Right lobe of liver (tissue), 6 donors: ENCODE measurements at regions not wholly inside any gene's neighbourhood (a gene's known extent, or its start where the extent isn't known, plus 50 kb on each side); places are given as distances from the start of the nearest gene placed in this dataset.

Source experiments
- ATAC-seq, 4 donors: fragments of 200-7000 bp; cut with Tn5 transposase; one replicate each; pipeline ENCODE4 v1.9.1; 2020; ENCODE audit warnings: mild to moderate bottlenecking in 4 of 4, moderate library complexity in 4 of 4
- DNase-seq, 3 donors: peaks; one replicate each; pipeline ENCODE4 v3.0.0-alpha.2; 2020
- H3K27ac ChIP-seq, 3 donors: fragments of 200-600 bp; one replicate each; pipeline ENCODE4 v1.8.0; 2022
- H3K27me3 ChIP-seq, 2 donors: fragments of 200-600 bp; one replicate each; pipeline ENCODE4 v1.8.0; 2022
- H3K36me3 ChIP-seq, 4 donors: fragments of 200-600 bp; sonication (generic) in 1 of 4; one replicate each; pipeline versions ENCODE4 v1.5.1 to v1.8.0; 2017 to 2022; ENCODE audit warnings: control low read depth in 1 of 4
- H3K4me1 ChIP-seq, 4 donors: fragments of 200-600 bp; sonication (generic) in 1 of 4; one replicate each; pipeline versions ENCODE4 v1.5.1 to v1.8.0; 2017 to 2022; ENCODE audit warnings: control low read depth in 1 of 4
- H3K4me3 ChIP-seq, 3 donors: fragments of 200-600 bp; one replicate each; pipeline ENCODE4 v1.8.0; 2022
- H3K9me3 ChIP-seq, 4 donors: fragments of 200-600 bp; sonication (generic) in 1 of 4; one replicate each; pipeline versions ENCODE4 v1.5.1 to v1.8.0; 2017 to 2022; ENCODE audit warnings: control low read depth in 1 of 4
- POLR2A ChIP-seq: fragments of 450-650 bp; IDR thresholded peaks from one replicate; pipeline ENCODE4 v1.6.1; 2017; ENCODE audit warnings: antibody characterized with exemption, mild to moderate bottlenecking
- WGBS: methylation state at CpG from one replicate; pipeline ENCODE4 v1.1.6; 2018; ENCODE audit warnings: low coverage, low lambda C conversion rate; ENCODE audit not compliant: insufficient coverage; ENCODE audit errors: missing lambda C conversion rate; 5-methylcytosine and 5-hydroxymethylcytosine counted together
- intact Hi-C, 2 donors: fragments of 100-400 bp; cut with DNase I; formaldehyde crosslinking; loops; one replicate each; pipeline versions ENCODE4 v1.11.2 to v1.14.1; 2022
- TF ChIP-seq, protein P1 (sequence below), 4 donors: fragments of 200-600 bp in 3 of 4; fragments of 450-650 bp in 1 of 4; IDR thresholded peaks; one replicate each; pipeline versions ENCODE4 v1.5.1 to v1.8.0; 2016 to 2022; ENCODE audit warnings: antibody characterized with exemption in 4 of 4, mild to moderate bottlenecking in 2 of 4
- donor health status: DM: no; HTN: yes; CAD: no.
- donor health status: DM: no; HTN: no; CAD: no.
- donor health status: DM: no; HTN: no; CAD: no.
- donor health status: DM: no; HTN: yes; CAD: no.
- donor health status: DM: no; HTN: yes; CAD: no.

DNA sequence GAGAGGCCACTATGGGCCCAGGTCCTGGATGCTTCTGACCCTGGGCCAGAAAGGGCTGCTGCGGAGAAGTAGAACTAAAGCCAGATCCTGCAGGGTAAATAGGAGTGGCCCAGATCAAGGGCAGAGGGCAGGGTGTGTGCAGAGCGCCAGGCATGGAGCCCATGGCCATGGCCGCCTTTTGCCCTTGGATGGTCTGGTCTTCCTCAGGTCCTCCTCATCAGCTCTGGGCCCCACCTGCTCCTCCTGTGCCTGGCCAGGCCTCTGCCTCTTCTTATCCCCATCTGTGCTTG lies 277.6 kb downstream of the BRD1 start:
- Histone ChIP-seq H3K4me3 (no peak overlapping the region), H3K27ac (no peak overlapping the region), H3K9me3 (no peaks in the 10 kb centered on the region), H3K36me3 (no peaks in the 10 kb centered on the region), H3K4me1 (no peaks in the 10 kb centered on the region), H3K27me3 (no peaks in the 10 kb centered on the region)
- DNase-seq = peak in 1 of 3 donors; percentile 27
- WGBS = no CpG with 5 or more reads among the region's 3 CpGs
- ATAC-seq = no peak
- intact Hi-C loops = no loop called here
- TF ChIP-seq POLR2A = no peak
- TF ChIP-seq, protein P1, sequence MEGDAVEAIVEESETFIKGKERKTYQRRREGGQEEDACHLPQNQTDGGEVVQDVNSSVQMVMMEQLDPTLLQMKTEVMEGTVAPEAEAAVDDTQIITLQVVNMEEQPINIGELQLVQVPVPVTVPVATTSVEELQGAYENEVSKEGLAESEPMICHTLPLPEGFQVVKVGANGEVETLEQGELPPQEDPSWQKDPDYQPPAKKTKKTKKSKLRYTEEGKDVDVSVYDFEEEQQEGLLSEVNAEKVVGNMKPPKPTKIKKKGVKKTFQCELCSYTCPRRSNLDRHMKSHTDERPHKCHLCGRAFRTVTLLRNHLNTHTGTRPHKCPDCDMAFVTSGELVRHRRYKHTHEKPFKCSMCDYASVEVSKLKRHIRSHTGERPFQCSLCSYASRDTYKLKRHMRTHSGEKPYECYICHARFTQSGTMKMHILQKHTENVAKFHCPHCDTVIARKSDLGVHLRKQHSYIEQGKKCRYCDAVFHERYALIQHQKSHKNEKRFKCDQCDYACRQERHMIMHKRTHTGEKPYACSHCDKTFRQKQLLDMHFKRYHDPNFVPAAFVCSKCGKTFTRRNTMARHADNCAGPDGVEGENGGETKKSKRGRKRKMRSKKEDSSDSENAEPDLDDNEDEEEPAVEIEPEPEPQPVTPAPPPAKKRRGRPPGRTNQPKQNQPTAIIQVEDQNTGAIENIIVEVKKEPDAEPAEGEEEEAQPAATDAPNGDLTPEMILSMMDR (IDR thresholded peaks at IDR 0.05) = no peak

DNA sequence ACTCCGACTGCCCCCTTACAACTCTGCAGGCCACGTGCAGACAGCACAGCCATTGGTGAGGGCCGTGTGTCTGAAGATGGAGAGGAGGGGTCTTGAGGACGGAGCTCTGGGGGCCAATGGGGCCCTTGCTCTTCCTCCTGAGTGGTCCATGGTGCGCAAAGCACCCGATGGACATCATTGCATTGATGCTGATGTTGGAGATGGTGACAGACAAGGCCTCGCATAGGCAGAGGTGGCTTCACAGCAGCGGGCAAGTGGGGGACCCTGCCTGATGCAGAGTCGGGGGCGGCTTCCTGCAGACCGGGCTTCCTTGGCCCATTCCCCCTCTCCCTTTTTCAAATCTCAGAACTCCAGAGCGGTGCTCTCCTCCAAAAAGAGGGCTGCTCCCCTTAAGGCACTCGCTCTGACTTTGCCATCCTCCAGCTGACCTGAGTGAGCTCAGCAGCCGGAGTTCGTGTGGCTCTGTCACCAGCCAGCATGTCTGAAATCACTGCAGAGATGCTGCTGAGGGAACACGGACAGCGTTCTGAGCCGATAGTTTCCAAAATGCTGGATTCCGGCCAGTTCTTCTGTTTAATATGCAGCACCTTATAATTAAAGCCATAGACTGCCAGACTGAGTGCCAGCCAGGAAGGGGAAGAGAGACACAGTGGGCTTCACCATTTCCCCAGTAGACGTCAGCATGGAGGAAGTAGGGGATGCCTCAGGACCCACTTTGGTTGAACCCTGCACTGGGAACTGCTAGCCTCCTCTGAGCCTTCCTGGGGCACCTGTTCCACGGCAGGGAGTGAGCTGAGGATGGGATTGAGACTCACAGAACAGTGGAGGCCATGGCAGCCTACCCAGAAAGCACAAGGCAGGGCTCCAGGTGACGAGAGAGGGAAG lies 278.2 kb downstream of the BRD1 start:
- Histone ChIP-seq H3K27me3 (no peaks in the 10 kb centered on the region), H3K4me3 (no peak overlapping the region), H3K4me1 (no peaks in the 10 kb centered on the region), H3K36me3 (no peaks in the 10 kb centered on the region), H3K9me3 (no peaks in the 10 kb centered on the region), H3K27ac (no peak overlapping the region)
- intact Hi-C loops = no loop called here
- DNase-seq = peak in 1 of 3 donors; percentile 31
- TF ChIP-seq POLR2A = no peak
- TF ChIP-seq, protein P1 (IDR thresholded peaks at IDR 0.05) = no peak
- ATAC-seq = no peak
- 58% methylated on average over 10 of the region's 22 CpGs for WGBS

DNA sequence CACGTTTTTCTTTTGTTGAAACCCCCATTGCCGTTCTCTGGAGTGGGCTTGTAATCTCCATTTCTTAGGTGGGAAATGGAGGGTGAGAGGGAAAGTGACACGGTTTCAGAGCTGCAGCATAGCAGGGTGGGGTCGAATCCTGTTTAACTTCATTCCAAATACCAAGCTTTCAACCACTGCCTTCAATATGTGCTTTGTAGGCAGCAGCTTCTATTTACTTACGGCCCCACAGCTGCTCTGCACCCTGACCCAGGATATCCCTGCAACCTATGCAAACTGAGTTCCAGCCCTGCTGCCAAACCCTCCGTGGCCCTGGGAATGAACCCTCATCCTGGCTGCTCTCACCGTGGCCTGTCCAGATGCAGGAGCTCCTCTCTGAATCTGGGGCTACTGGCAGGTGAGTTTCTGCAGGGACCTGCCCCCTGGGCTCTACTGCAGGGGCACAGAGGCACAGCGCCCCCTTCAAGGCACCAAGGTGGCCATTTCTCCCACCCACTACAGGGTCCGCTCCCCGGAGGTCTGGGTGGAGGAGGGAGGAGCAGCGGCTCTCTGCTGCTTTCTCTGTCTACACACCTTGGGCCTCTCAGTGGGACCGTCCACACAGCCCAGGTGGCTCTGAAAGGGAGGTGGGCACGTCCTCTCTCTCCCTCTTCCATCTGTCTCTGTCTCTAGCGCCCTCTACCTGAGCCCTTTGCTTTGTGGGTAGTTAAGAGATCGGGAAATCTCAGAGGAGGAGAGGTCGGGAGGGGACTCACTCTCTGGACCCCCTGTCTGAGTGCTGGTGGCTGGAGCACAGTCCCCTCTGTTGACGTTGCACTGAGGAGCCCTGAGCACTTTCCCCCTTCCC lies 279.1 kb downstream of the BRD1 start:
- H3K9me3 ChIP-seq = no peaks in the 10 kb centered on the region
- TF ChIP-seq POLR2A = no peak
- TF ChIP-seq, protein P1 (IDR thresholded peaks at IDR 0.05) = no peak
- 28% methylated on average over 15 of the region's 17 CpGs for WGBS
- H3K27me3 ChIP-seq = no peaks in the 10 kb centered on the region
- no peak overlapping the region for H3K27ac ChIP-seq
- DNase-seq = peak in 2 of 3 donors; percentile 28 to 30
- no peaks in the 10 kb centered on the region for H3K4me1 ChIP-seq
- H3K36me3 ChIP-seq = no peaks in the 10 kb centered on the region
- no peak for ATAC-seq
- no peak overlapping the region for H3K4me3 ChIP-seq
- intact Hi-C loops = no loop called here

DNA sequence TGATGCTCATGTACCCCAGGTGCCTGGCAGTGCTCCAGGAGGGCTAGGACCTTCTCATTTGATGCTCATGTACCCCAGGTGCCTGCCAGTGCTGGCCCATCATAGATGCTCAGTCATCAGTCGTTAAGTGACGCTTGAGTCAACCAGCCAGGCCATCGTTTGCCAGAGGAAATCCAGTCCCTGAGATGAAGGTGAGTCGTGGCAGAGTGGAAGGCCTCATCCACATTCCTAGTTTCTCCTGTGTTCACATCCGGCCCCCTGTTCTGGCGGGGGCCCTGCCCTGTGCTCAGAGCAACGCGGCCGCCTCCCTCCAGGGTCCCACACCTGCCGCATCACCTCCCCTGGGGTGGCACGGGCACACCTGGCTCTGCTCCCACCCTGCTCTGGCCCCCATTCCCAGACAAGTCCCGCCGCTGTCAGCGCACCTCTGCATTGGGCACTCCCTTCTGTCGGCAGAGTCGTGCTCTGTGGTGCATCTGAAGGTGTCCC lies 279.9 kb downstream of the BRD1 start:
- TF ChIP-seq, protein P1 (IDR thresholded peaks at IDR 0.05) = no peak
- TF ChIP-seq POLR2A = no peak
- no peak overlapping the region for H3K27ac ChIP-seq
- H3K4me1 ChIP-seq = no peaks in the 10 kb centered on the region
- intact Hi-C loops = no loop called here
- DNase-seq = peak in 2 of 3 donors; percentile 17 to 31
- H3K4me3 ChIP-seq = no peak overlapping the region
- no peaks in the 10 kb centered on the region for H3K9me3 ChIP-seq
- ATAC-seq = no peak
- no peaks in the 10 kb centered on the region for H3K27me3 ChIP-seq
- 75% methylated on average over 5 of the region's 16 CpGs for WGBS
- no peaks in the 10 kb centered on the region for H3K36me3 ChIP-seq
